ENCODE measurements at regions not wholly inside any gene's neighbourhood (a gene's known extent, or its start where the extent isn't known, plus 50 kb on each side); places are given as distances from the start of the nearest gene placed in this dataset.

- H3K9me3 ChIP-seq (ENCODE audit: insufficient read depth, low read depth, low read length) = no peaks in the 10 kb centered on the region
- no peak overlapping the region for H3K4me3 ChIP-seq (ENCODE audit: low read length)
- no peak overlapping the region for H3K27ac ChIP-seq (ENCODE audit: low read depth, low read length)
- no peaks in the 10 kb centered on the region for H3K4me1 ChIP-seq (ENCODE audit: insufficient read depth, low read length)
- H3K27me3 ChIP-seq (ENCODE audit: insufficient read depth, low read length) = no peaks in the 10 kb centered on the region
- H3K36me3 ChIP-seq (ENCODE audit: insufficient read depth, low read length) = no peaks in the 10 kb centered on the region
- WGBS = no CpG with 5 or more reads among the region's 2 CpGs
- H3K9ac ChIP-seq (ENCODE audit: low read depth, low read length) = no peak overlapping the region
These were observed 326.4 kb downstream of the MEI4 start for GRCh38 chr6:77979204-77979603.

GRCh38 chr6:77986380-77987034, 333.7 kb downstream of the MEI4 start:
- no peaks in the 10 kb centered on the region for H3K27me3 ChIP-seq (ENCODE audit: insufficient read depth, low read length)
- H3K27ac ChIP-seq (ENCODE audit: low read depth, low read length) = no peak overlapping the region
- H3K9me3 ChIP-seq (ENCODE audit: insufficient read depth, low read depth, low read length) = no peaks in the 10 kb centered on the region
- no peaks in the 10 kb centered on the region for H3K36me3 ChIP-seq (ENCODE audit: insufficient read depth, low read length)
- H3K9ac ChIP-seq (ENCODE audit: low read depth, low read length) = no peak overlapping the region
- 92% methylated on average over 1 of the region's 2 CpGs for WGBS
- H3K4me3 ChIP-seq (ENCODE audit: low read length) = no peak overlapping the region
- no peaks in the 10 kb centered on the region for H3K4me1 ChIP-seq (ENCODE audit: insufficient read depth, low read length)

GRCh38 chr6:77987035-77987384, 334.2 kb downstream of the MEI4 start:
- H3K9ac ChIP-seq (ENCODE audit: low read depth, low read length) = no peak overlapping the region
- H3K9me3 ChIP-seq (ENCODE audit: insufficient read depth, low read depth, low read length) = no peaks in the 10 kb centered on the region
- H3K4me3 ChIP-seq (ENCODE audit: low read length) = no peak overlapping the region
- no peaks in the 10 kb centered on the region for H3K36me3 ChIP-seq (ENCODE audit: insufficient read depth, low read length)
- H3K27ac ChIP-seq (ENCODE audit: low read depth, low read length) = no peak overlapping the region
- H3K4me1 ChIP-seq (ENCODE audit: insufficient read depth, low read length) = no peaks in the 10 kb centered on the region
- no peaks in the 10 kb centered on the region for H3K27me3 ChIP-seq (ENCODE audit: insufficient read depth, low read length)

- H3K4me3 ChIP-seq (ENCODE audit: low read length) = no peak overlapping the region
- H3K4me1 ChIP-seq (ENCODE audit: insufficient read depth, low read length) = no peaks in the 10 kb centered on the region
- WGBS = no CpG with 5 or more reads among the region's 1 CpG
- no peak overlapping the region for H3K9ac ChIP-seq (ENCODE audit: low read depth, low read length)
- H3K36me3 ChIP-seq (ENCODE audit: insufficient read depth, low read length) = no peaks in the 10 kb centered on the region
- H3K9me3 ChIP-seq (ENCODE audit: insufficient read depth, low read depth, low read length) = no peaks in the 10 kb centered on the region
- H3K27me3 ChIP-seq (ENCODE audit: insufficient read depth, low read length) = no peaks in the 10 kb centered on the region
- no peak overlapping the region for H3K27ac ChIP-seq (ENCODE audit: low read depth, low read length)
These were observed 357.3 kb downstream of the MEI4 start for GRCh38 chr6:78010130-78010529.

DNA sequence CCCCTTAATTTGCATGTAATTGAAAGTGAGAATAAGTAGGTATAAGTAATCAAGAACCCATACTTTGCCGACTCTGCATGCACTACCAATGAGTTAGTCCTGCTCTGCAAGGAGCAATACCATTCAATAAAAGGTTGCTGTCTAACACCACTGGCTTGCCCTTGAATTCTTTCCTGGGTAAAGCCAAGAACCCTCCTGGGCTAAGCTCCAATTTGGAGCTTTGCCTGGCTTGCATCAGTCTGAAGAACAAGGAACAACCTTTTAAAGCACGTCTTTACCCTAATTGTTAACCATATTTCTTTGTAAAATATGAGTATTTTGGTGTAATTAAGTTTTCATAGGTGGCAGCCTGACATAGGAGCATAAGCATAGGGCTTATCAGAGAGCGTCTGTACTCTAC, 367.7 kb downstream of the MEI4 start:
- WGBS = 97% methylated on average over 3 of the region's 3 CpGs
- H3K9me3 ChIP-seq (ENCODE audit: insufficient read depth, low read depth, low read length) = no peaks in the 10 kb centered on the region
- H3K27ac ChIP-seq (ENCODE audit: low read depth, low read length) = no peak overlapping the region
- no peak overlapping the region for H3K9ac ChIP-seq (ENCODE audit: low read depth, low read length)
- no peaks in the 10 kb centered on the region for H3K36me3 ChIP-seq (ENCODE audit: insufficient read depth, low read length)
- no peak overlapping the region for H3K4me3 ChIP-seq (ENCODE audit: low read length)
- H3K27me3 ChIP-seq (ENCODE audit: insufficient read depth, low read length) = no peaks in the 10 kb centered on the region
- no peaks in the 10 kb centered on the region for H3K4me1 ChIP-seq (ENCODE audit: insufficient read depth, low read length)

GRCh38 chr6:78025502-78025901, 372.7 kb downstream of the MEI4 start:
- Histone ChIP-seq H3K4me1 (ENCODE audit: insufficient read depth, low read length) (no peaks in the 10 kb centered on the region), H3K27me3 (ENCODE audit: insufficient read depth, low read length) (no peaks in the 10 kb centered on the region), H3K27ac (ENCODE audit: low read depth, low read length) (no peak overlapping the region), H3K4me3 (ENCODE audit: low read length) (no peak overlapping the region), H3K36me3 (ENCODE audit: insufficient read depth, low read length) (no peaks in the 10 kb centered on the region), H3K9ac (ENCODE audit: low read depth, low read length) (no peak overlapping the region), H3K9me3 (ENCODE audit: insufficient read depth, low read depth, low read length) (no peaks in the 10 kb centered on the region)

- Histone ChIP-seq H3K4me1 (ENCODE audit: insufficient read depth, low read length) (no peaks in the 10 kb centered on the region), H3K36me3 (ENCODE audit: insufficient read depth, low read length) (no peaks in the 10 kb centered on the region), H3K27ac (ENCODE audit: low read depth, low read length) (no peak overlapping the region), H3K9ac (ENCODE audit: low read depth, low read length) (no peak overlapping the region), H3K9me3 (ENCODE audit: insufficient read depth, low read depth, low read length) (no peaks in the 10 kb centered on the region), H3K27me3 (ENCODE audit: insufficient read depth, low read length) (no peaks in the 10 kb centered on the region), H3K4me3 (ENCODE audit: low read length) (no peak overlapping the region)
These were observed 378.4 kb downstream of the MEI4 start for GRCh38 chr6:78031228-78031627.

- H3K9ac ChIP-seq (ENCODE audit: low read depth, low read length) = no peak overlapping the region
- H3K27me3 ChIP-seq (ENCODE audit: insufficient read depth, low read length) = no peaks in the 10 kb centered on the region
- WGBS = no CpG with 5 or more reads among the region's 1 CpG
- no peaks in the 10 kb centered on the region for H3K9me3 ChIP-seq (ENCODE audit: insufficient read depth, low read depth, low read length)
- no peaks in the 10 kb centered on the region for H3K36me3 ChIP-seq (ENCODE audit: insufficient read depth, low read length)
- H3K4me3 ChIP-seq (ENCODE audit: low read length) = no peak overlapping the region
- H3K4me1 ChIP-seq (ENCODE audit: insufficient read depth, low read length) = no peaks in the 10 kb centered on the region
- H3K27ac ChIP-seq (ENCODE audit: low read depth, low read length) = no peak overlapping the region
These were observed 406.3 kb downstream of the MEI4 start for GRCh38 chr6:78059171-78059570.

- no peak overlapping the region for H3K9ac ChIP-seq (ENCODE audit: low read depth, low read length)
- 96% methylated on average over 4 of the region's 4 CpGs for WGBS
These were observed 410.2 kb downstream of the MEI4 start for GRCh38 chr6:78062993-78063392.

DNA sequence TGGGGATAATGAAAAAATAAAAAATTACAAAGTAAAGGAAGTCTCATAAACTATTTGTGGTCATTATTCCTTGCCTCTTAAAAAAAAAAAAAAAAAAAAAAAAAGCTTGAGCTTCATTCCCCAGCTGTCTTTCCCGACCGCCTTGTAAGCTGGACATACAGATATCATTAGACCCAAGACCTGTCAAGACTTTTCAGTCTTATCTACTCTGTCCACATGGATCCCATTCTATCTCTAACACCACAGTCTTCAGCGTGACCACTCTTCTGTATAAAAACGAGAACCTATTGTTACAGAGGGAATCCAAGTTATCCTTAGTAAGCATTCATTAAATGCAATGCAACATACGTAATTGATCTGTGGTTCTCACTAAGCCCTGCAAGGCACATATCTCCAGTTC, 423.5 kb downstream of the MEI4 start:
- H3K36me3 ChIP-seq (ENCODE audit: insufficient read depth, low read length) = no peaks in the 10 kb centered on the region

More at GRCh38 chr6:78062993-78063392, 410.2 kb downstream of the MEI4 start:
- Histone ChIP-seq H3K27ac (ENCODE audit: low read depth, low read length) (no peak overlapping the region), H3K27me3 (ENCODE audit: insufficient read depth, low read length) (no peaks in the 10 kb centered on the region), H3K4me1 (ENCODE audit: insufficient read depth, low read length) (no peaks in the 10 kb centered on the region), H3K9me3 (ENCODE audit: insufficient read depth, low read depth, low read length) (no peaks in the 10 kb centered on the region), H3K36me3 (ENCODE audit: insufficient read depth, low read length) (no peaks in the 10 kb centered on the region), H3K4me3 (ENCODE audit: low read length) (no peak overlapping the region)

DNA sequence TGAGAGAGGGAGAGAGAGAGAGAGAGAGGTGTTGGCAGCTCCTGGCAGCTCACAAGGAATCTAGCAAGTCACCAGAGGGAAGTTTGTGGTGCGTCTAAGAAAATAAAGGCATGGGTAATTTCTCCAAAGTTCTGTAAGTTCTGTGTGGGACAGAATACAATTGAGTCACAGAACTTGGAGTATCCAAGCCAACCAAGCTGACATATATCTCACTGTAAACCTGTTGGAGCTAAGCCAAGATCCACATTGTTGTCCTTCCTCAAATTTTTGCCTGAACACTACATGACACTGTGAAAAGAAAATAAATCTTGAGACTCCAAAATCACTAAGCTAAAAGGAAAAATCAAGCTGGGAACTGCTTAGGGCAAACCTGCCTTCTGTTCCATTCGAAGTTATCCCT, 436.7 kb downstream of the MEI4 start:
- H3K4me1 ChIP-seq (ENCODE audit: insufficient read depth, low read length) = peaks cover 10% of the 10 kb centered on the region
- H3K9me3 ChIP-seq (ENCODE audit: insufficient read depth, low read depth, low read length) = no peaks in the 10 kb centered on the region
- H3K4me3 ChIP-seq (ENCODE audit: low read length) = no peak overlapping the region
- WGBS = 96% methylated on average over 2 of the region's 2 CpGs
- no peak overlapping the region for H3K9ac ChIP-seq (ENCODE audit: low read depth, low read length)
- no peak overlapping the region for H3K27ac ChIP-seq (ENCODE audit: low read depth, low read length)
- no peaks in the 10 kb centered on the region for H3K27me3 ChIP-seq (ENCODE audit: insufficient read depth, low read length)
- no peaks in the 10 kb centered on the region for H3K36me3 ChIP-seq (ENCODE audit: insufficient read depth, low read length)

More for the DNA sequence above, 423.5 kb downstream of the MEI4 start:
- H3K9ac ChIP-seq (ENCODE audit: low read depth, low read length) = no peak overlapping the region
- H3K27me3 ChIP-seq (ENCODE audit: insufficient read depth, low read length) = no peaks in the 10 kb centered on the region
- 97% methylated on average over 5 of the region's 5 CpGs for WGBS
- no peaks in the 10 kb centered on the region for H3K9me3 ChIP-seq (ENCODE audit: insufficient read depth, low read depth, low read length)
- no peaks in the 10 kb centered on the region for H3K4me1 ChIP-seq (ENCODE audit: insufficient read depth, low read length)
- H3K27ac ChIP-seq (ENCODE audit: low read depth, low read length) = no peak overlapping the region
- no peak overlapping the region for H3K4me3 ChIP-seq (ENCODE audit: low read length)

GRCh38 chr6:78093906-78094305, 441.1 kb downstream of the MEI4 start:
- H3K27ac ChIP-seq (ENCODE audit: low read depth, low read length) = no peak overlapping the region
- no peaks in the 10 kb centered on the region for H3K36me3 ChIP-seq (ENCODE audit: insufficient read depth, low read length)
- H3K4me3 ChIP-seq (ENCODE audit: low read length) = no peak overlapping the region
- 30% methylated on average over 1 of the region's 1 CpG for WGBS
- H3K27me3 ChIP-seq (ENCODE audit: insufficient read depth, low read length) = no peaks in the 10 kb centered on the region
- no peaks in the 10 kb centered on the region for H3K9me3 ChIP-seq (ENCODE audit: insufficient read depth, low read depth, low read length)
- peaks cover 17% of the 10 kb centered on the region for H3K4me1 ChIP-seq (ENCODE audit: insufficient read depth, low read length)
- no peak overlapping the region for H3K9ac ChIP-seq (ENCODE audit: low read depth, low read length)

Measured in HUES64 (cell line).